H1 (cell line): ENCODE measurements at regions not wholly inside any gene's neighbourhood (a gene's known extent, or its start where the extent isn't known, plus 50 kb on each side); places are given as distances from the start of the nearest gene placed in this dataset.

Experiments
- ATF3 ChIP-seq: IDR thresholded peaks from 2 replicates; pipeline ENCODE4 v1.6.1; 2011; ENCODE audit warnings: low read depth, mild to moderate bottlenecking, low read length; ENCODE audit not compliant: insufficient read depth
- CREB1 ChIP-seq: IDR thresholded peaks from 2 replicates; pipeline ENCODE4 v1.6.1; 2012; ENCODE audit warnings: inconsistent platforms
- CTCF ChIP-seq, 3 experiments: IDR thresholded peaks; 1 replicate in 2 of 3; 2 replicates in 1 of 3; pipeline versions ENCODE4 v1.5.1 to v1.6.1; 2011; ENCODE audit warnings: low read length in 3 of 3, mild to moderate bottlenecking in 3 of 3, inconsistent platforms in 2 of 3, low read depth in 1 of 3, moderate library complexity in 1 of 3; ENCODE audit not compliant: insufficient read depth in 1 of 3; ENCODE audit errors: control extremely low read depth in 1 of 3
- EP300 ChIP-seq, 2 experiments: IDR thresholded peaks; 1 replicate in 1 of 2; 2 replicates in 1 of 2; pipeline ENCODE4 v1.6.1; 2011 to 2012; ENCODE audit warnings: low read depth in 2 of 2, low read length in 2 of 2, mild to moderate bottlenecking in 2 of 2, borderline replicate concordance in 1 of 2, inconsistent platforms in 1 of 2, moderate library complexity in 1 of 2
- EZH2 ChIP-seq: fragments of 200-600 bp; sonication (generic); IDR thresholded peaks from 2 replicates; pipeline ENCODE4 v1.7.1; 2012; ENCODE audit warnings: low read depth, mild to moderate bottlenecking, moderate library complexity, low read length, inconsistent platforms; ENCODE audit not compliant: severe bottlenecking
- JUN ChIP-seq: IDR thresholded peaks from 2 replicates; pipeline ENCODE4 v1.6.1; 2011; ENCODE audit warnings: low read depth, mild to moderate bottlenecking, improper control_type of control experiment, low read length
- JUND ChIP-seq: IDR thresholded peaks from 2 replicates; pipeline ENCODE4 v1.6.1; 2011; ENCODE audit warnings: mild to moderate bottlenecking, improper control_type of control experiment, low read length
- MAFK ChIP-seq: IDR thresholded peaks from 2 replicates; pipeline ENCODE4 v1.6.1; 2012; ENCODE audit warnings: low read depth, mild to moderate bottlenecking, improper control_type of control experiment, low read length
- NANOG ChIP-seq: IDR thresholded peaks from 2 replicates; pipeline ENCODE4 v1.6.1; 2011; ENCODE audit warnings: low read length, low read depth, mild to moderate bottlenecking, inconsistent platforms; ENCODE audit not compliant: insufficient read depth, poor library complexity, severe bottlenecking
- POLR2A ChIP-seq, 2 experiments: IDR thresholded peaks; 1 replicate in 1 of 2; 2 replicates in 1 of 2; pipeline ENCODE4 v1.6.1; 2011; ENCODE audit warnings: low read depth in 2 of 2, low read length in 2 of 2, mild to moderate bottlenecking in 2 of 2; ENCODE audit errors: control extremely low read depth in 1 of 2
- POLR2AphosphoS5 ChIP-seq: IDR thresholded peaks from 2 replicates; pipeline ENCODE4 v1.6.1; 2011; ENCODE audit warnings: low read depth, low read length
- RAD21 ChIP-seq, 2 experiments: IDR thresholded peaks in 1 of 2; conservative IDR thresholded peaks in 1 of 2; 2 replicates each; pipeline ENCODE4 v1.6.1; 2011; ENCODE audit warnings: low read depth in 2 of 2, low read length in 2 of 2, improper control_type of control experiment in 1 of 2, inconsistent platforms in 1 of 2, mild to moderate bottlenecking in 1 of 2, moderate library complexity in 1 of 2

- peak in 2 of 3 experiments; percentile 9 to 35; a peak in 1 of 4 replicates for TF ChIP-seq CTCF (IDR thresholded peaks at IDR 0.05; ENCODE audit: control extremely low read depth in 1 of 3, insufficient read depth in 1 of 3, low read depth in 1 of 3, low read length in 3 of 3)
- no peak for TF ChIP-seq EP300 (IDR thresholded peaks at IDR 0.05; ENCODE audit: borderline replicate concordance in 1 of 2, low read depth in 2 of 2, low read length in 2 of 2)
- no peak for TF ChIP-seq EZH2
- no peak for TF ChIP-seq NANOG
- no peak for TF ChIP-seq JUN
- peak; percentile 17 to 44 for TF ChIP-seq RAD21 (IDR thresholded peaks at IDR 0.05 in 1 of 2, conservative IDR thresholded peaks at IDR 0.05 in 1 of 2; ENCODE audit: low read depth in 2 of 2, low read length in 2 of 2)
- no peak for TF ChIP-seq MAFK
- TF ChIP-seq POLR2AphosphoS5: no peak
- TF ChIP-seq JUND: no peak
- TF ChIP-seq CREB1: no peak
- TF ChIP-seq POLR2A (IDR thresholded peaks at IDR 0.05; ENCODE audit: control extremely low read depth in 1 of 2, low read depth in 2 of 2, low read length in 2 of 2): no peak
- TF ChIP-seq ATF3: no peak
Observed at GRCh38 chr13:109427695-109428094, 358.7 kb downstream of the IRS2 start.
